Frontal cortex (tissue), 3 donors: ENCODE measurements at regions not wholly inside any gene's neighbourhood (a gene's known extent, or its start where the extent isn't known, plus 50 kb on each side); places are given as distances from the start of the nearest gene placed in this dataset.
"Not testable (repeated sequence)": the region's sequence is repeated elsewhere in the genome, so short reads cannot be mapped to it uniquely, and the experiment has no call there.

Experiments used
- DNase-seq, 2 donors: peaks; one replicate each; pipeline ENCODE4 v3.0.0; 2012; ENCODE audit warnings: low spot score in 2 of 2
- FAIRE-seq: peaks from 2 replicates; lab custom pipeline; 2012; peaks lifted over from hg19 to GRCh38; lab: Jason Lieb, UNC
- donor health status: control.
- donor health status: control.
- donor health status: control.

DNA sequence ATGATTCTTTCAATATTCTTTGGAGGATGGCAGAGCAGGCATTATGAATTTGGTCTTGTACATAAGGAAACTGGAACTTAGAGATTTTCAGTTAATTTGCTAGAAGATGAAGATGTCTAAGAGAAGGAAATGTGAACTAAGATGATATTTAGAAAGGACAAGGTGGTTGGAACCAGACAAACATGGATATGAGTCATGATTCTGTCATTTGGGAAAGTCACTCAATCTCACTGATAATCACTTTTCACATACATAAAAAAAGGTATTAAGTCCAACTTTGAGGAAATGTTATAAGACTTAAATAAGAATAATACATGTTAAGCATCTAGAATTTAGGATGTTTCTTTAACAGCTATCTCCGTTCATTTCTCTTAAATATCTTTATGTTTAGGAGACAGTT, 315.1 kb upstream of the COX7C start:
- not testable (repeated sequence) for DNase-seq, FAIRE-seq

GRCh38 chr5:86305050-86305449, 312.7 kb upstream of the COX7C start:
- not testable (repeated sequence) for DNase-seq
- FAIRE-seq: peak; percentile 99

DNA sequence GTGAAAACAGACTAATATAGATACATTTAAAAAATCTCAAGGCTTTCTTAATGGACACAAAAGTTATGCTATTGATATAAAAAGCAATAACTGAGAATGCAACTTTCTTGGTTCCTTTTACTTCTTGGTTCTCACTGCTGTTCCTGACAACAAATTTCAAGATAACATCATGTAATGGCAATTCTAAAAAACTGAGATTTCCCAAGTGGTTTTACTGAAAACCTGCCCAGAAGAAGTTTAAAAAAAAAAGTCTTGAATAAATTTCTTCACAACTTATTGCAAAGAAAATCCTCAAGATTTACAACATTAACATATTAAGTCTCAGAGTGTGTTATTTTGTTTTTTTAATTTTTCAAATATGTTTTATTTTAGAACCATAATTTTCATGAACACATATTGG, 302.8 kb upstream of the COX7C start:
- no peak for DNase-seq
- no peak for FAIRE-seq

- FAIRE-seq: no peak
- DNase-seq: no peak
These were observed 297.5 kb upstream of the COX7C start for GRCh38 chr5:86320266-86320665.

DNA sequence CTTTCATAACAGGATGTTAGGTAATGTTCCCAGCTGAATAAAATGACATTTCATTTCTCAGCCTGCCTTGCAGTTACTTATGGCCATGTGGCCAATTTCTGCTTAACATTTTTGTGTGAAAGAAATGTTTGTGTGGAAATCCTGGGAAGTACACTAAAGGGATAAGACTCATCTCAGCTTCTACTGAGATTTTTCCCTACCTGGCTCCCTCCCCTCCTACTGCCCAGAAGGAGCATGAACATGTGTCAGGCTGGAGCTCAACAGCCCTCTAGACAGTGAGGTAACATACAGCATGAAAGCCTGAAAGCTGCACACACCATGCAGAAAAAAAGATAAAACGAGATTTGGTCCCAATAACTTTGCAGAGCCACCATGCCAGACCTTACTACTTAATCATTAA, 288.4 kb upstream of the COX7C start:
- FAIRE-seq (no peak), DNase-seq (no peak)

DNA sequence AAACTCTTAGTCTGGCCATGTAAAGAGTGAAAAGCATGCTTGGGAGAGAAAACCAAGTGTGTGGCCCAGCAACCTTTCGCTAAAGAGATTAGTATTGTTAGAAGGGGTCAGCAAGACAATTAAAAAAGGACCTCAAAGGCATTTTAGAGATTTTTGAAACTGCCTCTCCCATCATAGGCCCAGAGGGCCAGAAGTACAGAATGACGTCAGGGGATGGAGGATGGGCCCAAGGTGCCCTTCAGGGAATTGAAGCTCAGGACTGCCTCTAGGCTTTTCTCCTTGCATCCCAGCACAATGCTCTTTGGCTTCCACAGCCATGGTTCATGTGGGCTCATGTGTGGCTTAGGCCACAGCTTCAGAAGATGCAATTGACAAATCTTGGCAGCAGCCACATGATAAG, 287.0 kb upstream of the COX7C start:
- DNase-seq (no peak), FAIRE-seq (no peak)

DNA sequence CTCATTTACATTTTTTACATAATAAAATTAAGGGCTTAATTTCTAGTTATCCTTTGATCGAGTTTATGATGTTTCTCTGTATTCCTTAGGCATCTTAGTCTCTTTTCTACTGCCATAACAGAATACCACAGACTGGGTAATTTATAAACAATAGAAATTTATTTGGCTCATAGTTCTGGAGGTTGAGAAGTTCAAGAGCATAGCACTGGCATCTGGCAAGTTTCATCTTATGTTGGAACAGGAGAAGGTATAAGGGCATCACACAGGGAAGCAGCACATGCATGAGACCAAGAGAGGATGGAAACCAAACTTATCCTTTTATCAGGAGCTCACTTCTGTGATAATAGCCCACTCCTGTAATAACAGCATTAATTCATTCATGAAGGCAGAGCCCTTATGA, 284.9 kb upstream of the COX7C start:
- FAIRE-seq: no peak
- DNase-seq: no peak

- DNase-seq: no peak
- FAIRE-seq: no peak
These were observed 279.9 kb upstream of the COX7C start for GRCh38 chr5:86337667-86338460.

GRCh38 chr5:86354664-86355063, 263.1 kb upstream of the COX7C start:
- FAIRE-seq: no peak
- DNase-seq: no peak

DNA sequence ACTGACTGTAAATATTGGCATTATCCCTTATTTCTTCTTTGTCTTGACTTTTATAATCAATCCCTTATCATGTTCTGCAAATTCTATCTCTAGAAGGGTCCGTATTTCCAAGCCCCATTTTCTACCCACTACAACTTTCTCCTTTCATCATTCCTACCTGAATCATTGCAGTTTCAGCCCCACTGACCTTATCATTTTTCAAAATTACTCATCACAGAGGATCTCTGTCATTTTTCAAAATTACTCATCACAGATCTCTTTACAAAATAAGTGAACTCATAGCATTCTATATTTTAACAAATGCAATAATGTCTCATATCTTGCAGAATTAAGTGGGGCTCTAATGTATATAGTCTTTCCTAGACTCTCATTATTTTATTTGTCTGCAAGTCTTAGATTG, 256.9 kb upstream of the COX7C start:
- FAIRE-seq: no peak
- no peak for DNase-seq

DNA sequence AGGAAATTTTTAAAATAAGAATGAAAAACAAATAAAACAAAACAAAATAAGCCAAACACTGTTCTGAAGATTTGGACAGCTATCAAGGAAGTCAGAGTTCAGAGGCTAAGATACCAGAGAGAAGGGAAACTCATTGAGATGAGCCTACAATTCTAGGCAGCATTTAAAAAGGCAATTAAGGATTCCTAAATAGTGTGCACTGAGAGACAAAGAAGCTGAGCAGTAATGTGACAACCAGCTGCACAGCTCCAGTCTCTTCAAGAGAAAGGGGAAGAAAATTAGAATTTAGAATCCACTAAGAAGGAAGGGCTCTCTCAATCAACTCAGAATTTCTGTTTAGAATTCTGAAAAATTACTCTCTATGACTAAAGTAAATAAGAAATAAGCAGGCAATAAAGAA, 246.7 kb upstream of the COX7C start:
- FAIRE-seq (no peak), DNase-seq (no peak)

DNA sequence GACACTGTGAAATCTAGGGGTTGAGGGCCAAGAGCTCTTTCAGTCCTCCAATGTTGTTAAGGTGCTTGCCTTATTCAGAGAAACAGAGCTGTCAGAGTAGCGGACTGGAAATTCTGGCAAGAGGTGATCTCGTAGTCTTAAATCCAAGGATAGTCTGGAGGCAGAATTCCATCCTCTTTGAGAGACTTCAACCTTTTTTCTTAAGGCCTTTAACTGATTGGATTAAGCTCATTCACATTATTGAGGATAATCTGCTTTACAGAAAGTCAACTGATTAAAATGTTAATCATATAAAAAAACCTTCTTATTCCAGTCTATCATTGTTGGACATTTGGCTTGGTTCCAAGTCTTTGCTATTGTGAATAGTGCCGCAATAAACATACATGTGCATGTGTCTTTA, 243.1 kb upstream of the COX7C start:
- DNase-seq: no peak
- FAIRE-seq: no peak

DNA sequence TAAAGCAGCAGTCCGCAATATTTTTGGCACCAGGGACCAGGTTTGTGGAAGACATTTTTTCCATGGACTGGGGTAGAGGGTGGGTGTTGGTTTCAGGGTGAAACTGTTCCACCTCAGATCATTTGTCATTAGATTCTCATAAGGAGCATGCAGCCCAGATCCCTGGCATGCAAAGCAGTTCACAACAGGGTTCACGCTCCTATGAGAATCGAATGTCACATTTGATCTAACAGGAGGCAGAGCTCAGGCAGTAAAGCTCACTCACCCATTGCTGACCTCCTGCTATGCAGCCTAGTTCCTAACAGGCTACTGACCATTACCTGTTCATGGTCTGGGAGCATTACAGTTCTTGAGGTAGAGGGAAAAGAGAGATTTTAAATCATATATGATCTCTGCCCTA, 241.5 kb upstream of the COX7C start:
- FAIRE-seq (no peak), DNase-seq (no peak)

DNA sequence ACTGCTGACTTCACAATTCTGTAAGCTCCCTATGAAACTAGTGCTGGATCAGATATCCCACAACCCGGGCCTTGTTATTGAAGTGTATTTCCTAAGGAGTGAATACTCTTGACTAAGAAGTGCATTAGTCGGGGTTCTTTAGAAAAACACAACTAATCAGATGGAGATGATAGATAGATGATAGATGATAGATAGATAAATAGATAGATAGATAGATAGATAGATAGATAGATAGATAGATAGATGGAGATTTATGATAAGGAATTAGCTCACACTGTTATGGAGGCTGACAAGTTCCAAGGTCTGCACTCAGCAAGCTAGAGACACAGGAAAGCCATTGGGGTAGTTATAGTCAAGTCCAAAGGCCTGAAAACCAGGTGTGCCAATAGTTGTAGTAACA, 214.6 kb upstream of the COX7C start:
- DNase-seq (no peak), FAIRE-seq (no peak)

DNA sequence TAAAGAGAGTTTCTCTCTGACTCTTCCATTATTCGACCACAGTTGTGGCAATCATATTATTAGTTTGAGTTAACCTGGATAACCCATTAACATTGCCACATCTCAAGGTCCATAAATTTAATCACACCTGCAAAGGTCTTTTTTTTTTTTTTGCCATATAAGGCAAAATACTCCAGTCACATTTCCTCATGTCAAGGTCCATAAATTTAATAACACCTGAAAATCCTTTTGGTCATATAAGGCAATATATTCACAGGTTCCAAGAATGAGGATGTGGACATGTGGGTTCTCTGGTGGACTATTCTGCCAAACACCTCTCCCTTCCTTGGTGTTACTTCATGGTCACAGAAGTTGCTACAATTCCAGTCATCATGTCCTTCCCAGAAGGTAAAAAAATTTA, 213.5 kb upstream of the COX7C start:
- FAIRE-seq (no peak), DNase-seq (no peak)

DNA sequence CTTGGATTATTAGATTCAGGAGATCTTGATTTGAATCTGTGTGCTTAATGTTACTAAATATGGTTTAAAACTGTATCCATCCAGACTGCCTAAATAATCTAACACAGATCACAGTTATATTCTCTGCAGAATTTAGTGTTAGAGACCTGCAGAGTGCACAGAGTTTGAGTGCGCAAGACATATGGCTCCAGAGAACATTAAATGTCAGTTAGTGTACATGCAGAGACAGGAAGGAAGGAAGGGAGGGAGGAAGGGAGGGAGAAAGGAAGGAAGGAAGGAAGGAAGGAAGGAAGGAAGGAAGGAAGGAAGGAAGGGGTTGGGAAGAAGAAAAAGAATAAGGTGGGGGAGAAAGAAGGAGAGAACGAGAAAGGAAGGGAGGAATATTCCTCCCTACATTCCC, 210.0 kb upstream of the COX7C start:
- DNase-seq (no peak), FAIRE-seq (no peak)

DNA sequence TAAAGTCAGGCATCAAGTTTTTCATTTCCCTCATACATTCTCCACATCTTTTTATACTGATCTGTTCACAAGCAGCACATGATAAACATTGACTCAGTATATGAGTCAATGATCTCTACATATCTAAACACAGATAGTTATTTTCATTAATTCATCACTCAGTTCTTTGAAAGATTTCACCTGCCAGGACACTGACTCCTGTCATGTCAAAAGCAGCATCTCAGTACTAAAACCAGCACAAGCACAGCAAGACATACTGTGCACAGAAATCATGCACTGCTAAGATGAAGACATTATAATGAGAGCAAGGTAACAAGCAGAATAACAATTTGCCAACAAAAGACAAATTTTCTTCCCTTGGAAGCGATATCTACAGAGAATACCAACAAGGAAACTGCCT, 206.1 kb upstream of the COX7C start:
- no peak for DNase-seq
- no peak for FAIRE-seq

GRCh38 chr5:86427158-86427557, 190.6 kb upstream of the COX7C start:
- no peak for DNase-seq
- no peak for FAIRE-seq

GRCh38 chr5:86439593-86440110, 178.1 kb upstream of the COX7C start:
- FAIRE-seq: no peak
- DNase-seq: no peak

DNA sequence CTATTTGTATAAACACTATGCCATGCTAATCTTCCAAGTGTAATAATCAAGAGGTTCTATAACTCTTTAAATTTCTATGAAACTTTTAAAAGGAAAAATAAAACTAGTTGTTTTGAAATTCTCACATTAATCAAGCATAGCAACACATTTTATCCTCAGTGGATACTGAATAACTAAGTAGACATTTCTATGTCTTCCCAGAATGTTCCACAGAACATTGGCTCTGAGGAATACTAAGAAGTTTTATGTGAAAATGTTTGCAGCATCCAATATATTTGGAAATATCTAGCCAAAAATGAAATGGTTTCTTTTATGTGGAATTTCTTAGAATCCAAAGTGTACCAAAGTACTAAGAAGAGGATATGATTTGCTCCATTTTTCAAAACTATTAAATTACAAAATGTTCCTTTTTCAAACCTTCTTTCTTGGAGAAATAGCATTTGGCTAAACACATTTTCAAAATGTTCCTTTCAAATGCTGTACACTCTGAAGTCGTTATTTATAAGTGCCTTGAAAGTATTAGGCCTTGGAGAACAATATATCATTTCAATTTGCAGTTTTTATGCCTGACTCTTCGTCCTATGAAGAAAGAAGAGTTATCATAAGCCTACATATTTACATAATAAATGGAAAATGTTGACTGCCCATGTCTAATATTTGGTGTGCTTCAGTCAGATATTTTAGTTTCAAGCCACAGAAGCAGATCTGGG, 175.6 kb upstream of the COX7C start:
- no peak for DNase-seq
- FAIRE-seq: no peak

GRCh38 chr5:86447362-86447761, 170.4 kb upstream of the COX7C start:
- FAIRE-seq (no peak), DNase-seq (no peak)
